SK-N-SH (cell line): ENCODE measurements at regions not wholly inside any gene's neighbourhood (a gene's known extent, or its start where the extent isn't known, plus 50 kb on each side); places are given as distances from the start of the nearest gene placed in this dataset.

Source experiments
- CTCF ChIA-PET: fragments of 300-600, 350-600 bp; formaldehyde crosslinking; extraction: SDS; loops from one replicate; lab custom pipeline; 2021; lab: Yijun Ruan, JAX
- POLR2A ChIA-PET: fragments of 350-600 bp; sonication (Branson Sonifier 250); formaldehyde crosslinking; extraction: SDS; loops from one replicate; lab custom pipeline; 2020; ENCODE audit warnings: antibody characterized with exemption, inconsistent platforms; lab: Yijun Ruan, JAX
- DNase-seq: peaks from one replicate; pipeline ENCODE4 v3.0.0; 2012
- H2AFZ ChIP-seq: fragments of 200-600 bp; sonication (generic); 2 replicates; pipeline ENCODE4 v1.8.1; 2016; ENCODE audit warnings: antibody characterized with exemption, mild to moderate bottlenecking, low read depth
- H3F3A ChIP-seq: fragments of 200-600 bp; sonication (generic); replicated peaks from 2 replicates; pipeline ENCODE3; 2016; ENCODE audit warnings: antibody characterized with exemption, mild to moderate bottlenecking; ENCODE audit not compliant: insufficient read depth
- H3K27ac ChIP-seq, 2 experiments: fragments of 200-500 bp in 1 of 2; fragments of 200-600 bp in 1 of 2; sonication (Bioruptor generic) in 1 of 2; sonication (generic), shearing (Covaris generic) in 1 of 2; 2 replicates each; pipeline versions ENCODE4 v1.5.1 to v1.6.1; 2014 to 2016; ENCODE audit warnings: low read depth in 2 of 2, inconsistent platforms in 1 of 2, low read length in 1 of 2, mild to moderate bottlenecking in 1 of 2, mixed read lengths in 1 of 2
- H3K27me3 ChIP-seq: fragments of 200-600 bp; sonication (generic), shearing (Covaris generic); 2 replicates; pipeline ENCODE4 v1.6.1; 2016; ENCODE audit warnings: mixed run types; ENCODE audit not compliant: insufficient read depth
- H3K36me3 ChIP-seq, 2 experiments: fragments of 200-500 bp in 1 of 2; fragments of 200-600 bp in 1 of 2; sonication (Bioruptor generic) in 1 of 2; sonication (generic) in 1 of 2; replicated peaks in 1 of 2; 2 replicates each; pipeline versions ENCODE3 to v1.5.1; 2014 to 2016; ENCODE audit warnings: low read length in 1 of 2, mild to moderate bottlenecking in 1 of 2; ENCODE audit not compliant: insufficient read depth in 2 of 2, control insufficient read depth in 1 of 2
- H3K4me1 ChIP-seq, 2 experiments: fragments of 200-500 bp in 1 of 2; fragments of 200-600 bp in 1 of 2; sonication (Bioruptor generic) in 1 of 2; sonication (generic), shearing (Covaris generic) in 1 of 2; 2 replicates each; pipeline versions ENCODE4 v1.5.1 to v1.6.1; 2014 to 2016; ENCODE audit warnings: low read depth in 1 of 2, low read length in 1 of 2, mixed run types in 1 of 2; ENCODE audit not compliant: insufficient read depth in 2 of 2, control insufficient read depth in 1 of 2
- H3K4me2 ChIP-seq: fragments of 200-600 bp; sonication (generic), shearing (Covaris generic); 2 replicates; pipeline ENCODE4 v1.6.1; 2017; ENCODE audit warnings: mixed run types
- H3K4me3 ChIP-seq, 2 experiments: fragments of 200-500 bp in 1 of 2; fragments of 200-600 bp in 1 of 2; sonication (Bioruptor generic) in 1 of 2; sonication (generic), shearing (Covaris generic) in 1 of 2; 2 replicates each; pipeline versions ENCODE4 v1.5.1 to v1.8.1; 2014 to 2016; ENCODE audit warnings: low read depth in 2 of 2, inconsistent platforms in 1 of 2, low read length in 1 of 2, mild to moderate bottlenecking in 1 of 2, mixed read lengths in 1 of 2, moderate library complexity in 1 of 2
- H3K79me2 ChIP-seq: fragments of 200-600 bp; sonication (generic); 2 replicates; pipeline ENCODE4 v1.8.1; 2017; ENCODE audit warnings: mild to moderate bottlenecking; ENCODE audit not compliant: insufficient read depth
- H3K9ac ChIP-seq: fragments of 200-600 bp; sonication (generic); 2 replicates; pipeline ENCODE4 v1.6.1; 2017; ENCODE audit warnings: mixed run types
- H3K9me2 ChIP-seq: fragments of 200-600 bp; sonication (generic); 2 replicates; pipeline ENCODE4 v1.6.1; 2017; ENCODE audit warnings: mixed run types
- H3K9me3 ChIP-seq: fragments of 200-600 bp; sonication (generic); 2 replicates; pipeline ENCODE4 v1.6.1; 2017; ENCODE audit warnings: mixed run types, mild to moderate bottlenecking, moderate library complexity
- H4K20me1 ChIP-seq: fragments of 200-600 bp; sonication (generic); 2 replicates; pipeline ENCODE4 v1.6.1; 2017; ENCODE audit warnings: mild to moderate bottlenecking, mixed run types; ENCODE audit not compliant: insufficient read depth
- CHD2 ChIP-seq: fragments of 150-350 bp; IDR thresholded peaks from 2 replicates; pipeline ENCODE4 v1.6.1; 2018; ENCODE audit warnings: low read length; ENCODE audit not compliant: partially characterized antibody
- CTCF ChIP-seq: fragments of 200-600 bp; sonication (generic); IDR thresholded peaks from 2 replicates; pipeline ENCODE4 v1.6.1; 2017; ENCODE audit warnings: antibody characterized with exemption, mild to moderate bottlenecking, moderate library complexity
- ELF1 ChIP-seq: IDR thresholded peaks from 2 replicates; pipeline ENCODE4 v1.4.0; 2012
- EZH2phosphoT487 ChIP-seq: fragments of 200-600 bp; sonication (generic); IDR thresholded peaks from 2 replicates; pipeline ENCODE4 v1.6.1; 2017; ENCODE audit warnings: low read depth, mixed run types, mild to moderate bottlenecking, antibody characterized with exemption, moderate library complexity, borderline replicate concordance
- FOXJ3 ChIP-seq: sonication (generic); formaldehyde crosslinking; IDR thresholded peaks from 2 replicates; pipeline ENCODE4 v1.5.1; 2020; ENCODE audit warnings: mild to moderate bottlenecking, missing genetic modification reagents
- IRF3 ChIP-seq: fragments of 150-350 bp; IDR thresholded peaks from 2 replicates; pipeline ENCODE4 v1.6.1; 2016; ENCODE audit warnings: mild to moderate bottlenecking, low read depth, low read length
- MXI1 ChIP-seq: IDR thresholded peaks from 2 replicates; pipeline ENCODE4 v1.6.1; 2012; ENCODE audit warnings: mild to moderate bottlenecking, low read depth, low read length, improper control_type of control experiment
- NRF1 ChIP-seq: IDR thresholded peaks from 2 replicates; pipeline ENCODE4 v1.6.1; 2012; ENCODE audit warnings: low read depth, mild to moderate bottlenecking, low read length
- POLR2AphosphoS5 ChIP-seq: IDR thresholded peaks from 2 replicates; pipeline ENCODE4 v1.6.1; 2012; ENCODE audit warnings: low read depth, low read length
- RAD21 ChIP-seq: IDR thresholded peaks from 2 replicates; pipeline ENCODE4 v1.6.1; 2012; ENCODE audit warnings: mild to moderate bottlenecking, low read length
- RCOR1 ChIP-seq: fragments of 150-350 bp; IDR thresholded peaks from 2 replicates; pipeline ENCODE4 v1.6.1; 2017; ENCODE audit warnings: antibody characterized with exemption, low read length
- REST ChIP-seq: IDR thresholded peaks from 2 replicates; pipeline ENCODE4 v1.6.1; 2012; ENCODE audit warnings: mild to moderate bottlenecking, low read depth, low read length, moderate library complexity
- SMC3 ChIP-seq: IDR thresholded peaks from 2 replicates; pipeline ENCODE4 v1.6.1; 2012; ENCODE audit warnings: low read depth, low read length, improper control_type of control experiment
- TAF1 ChIP-seq: IDR thresholded peaks from 2 replicates; pipeline ENCODE4 v1.6.1; 2012; ENCODE audit warnings: low read depth, mild to moderate bottlenecking, low read length, moderate library complexity, borderline replicate concordance
- TF ChIP-seq, protein P1 (sequence below): IDR thresholded peaks from 2 replicates; pipeline ENCODE4; 2012
- TF ChIP-seq, protein P2 (sequence below): IDR thresholded peaks from 2 replicates; pipeline ENCODE4 v1.4.0; 2012; ENCODE audit warnings: low read depth

GRCh38 chr13:64850017-64850416 is 2380.1 kb downstream of the PCDH9 start:
- Histone ChIP-seq H3K36me3 (no peaks in the 10 kb centered on the region), H3K9ac (no peak overlapping the region), H3F3A (no peaks in the 10 kb centered on the region), H3K4me2 (no peak overlapping the region), H3K4me1 (no peaks in the 10 kb centered on the region), H3K9me3 (no peaks in the 10 kb centered on the region), H3K79me2 (no peaks in the 10 kb centered on the region), H2AFZ (no peak overlapping the region), H3K4me3 (no peak overlapping the region), H4K20me1 (no peaks in the 10 kb centered on the region), H3K27me3 (no peaks in the 10 kb centered on the region), H3K9me2 (no peaks in the 10 kb centered on the region), H3K27ac (no peak overlapping the region)
- TF ChIP-seq ELF1 (no peak), RAD21 (no peak), NRF1 (no peak), POLR2AphosphoS5 (no peak), CHD2 (no peak), CTCF (no peak), RCOR1 (no peak), IRF3 (no peak)
- TF ChIP-seq, protein P1, sequence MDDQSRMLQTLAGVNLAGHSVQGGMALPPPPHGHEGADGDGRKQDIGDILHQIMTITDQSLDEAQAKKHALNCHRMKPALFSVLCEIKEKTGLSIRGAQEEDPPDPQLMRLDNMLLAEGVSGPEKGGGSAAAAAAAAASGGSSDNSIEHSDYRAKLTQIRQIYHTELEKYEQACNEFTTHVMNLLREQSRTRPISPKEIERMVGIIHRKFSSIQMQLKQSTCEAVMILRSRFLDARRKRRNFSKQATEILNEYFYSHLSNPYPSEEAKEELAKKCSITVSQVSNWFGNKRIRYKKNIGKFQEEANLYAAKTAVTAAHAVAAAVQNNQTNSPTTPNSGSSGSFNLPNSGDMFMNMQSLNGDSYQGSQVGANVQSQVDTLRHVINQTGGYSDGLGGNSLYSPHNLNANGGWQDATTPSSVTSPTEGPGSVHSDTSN = no peak
- TF ChIP-seq, protein P2, sequence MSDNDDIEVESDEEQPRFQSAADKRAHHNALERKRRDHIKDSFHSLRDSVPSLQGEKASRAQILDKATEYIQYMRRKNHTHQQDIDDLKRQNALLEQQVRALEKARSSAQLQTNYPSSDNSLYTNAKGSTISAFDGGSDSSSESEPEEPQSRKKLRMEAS = no peak
- DNase-seq = no peak
- CTCF ChIA-PET = no interaction called here
- POLR2A ChIA-PET = no interaction called here

DNA sequence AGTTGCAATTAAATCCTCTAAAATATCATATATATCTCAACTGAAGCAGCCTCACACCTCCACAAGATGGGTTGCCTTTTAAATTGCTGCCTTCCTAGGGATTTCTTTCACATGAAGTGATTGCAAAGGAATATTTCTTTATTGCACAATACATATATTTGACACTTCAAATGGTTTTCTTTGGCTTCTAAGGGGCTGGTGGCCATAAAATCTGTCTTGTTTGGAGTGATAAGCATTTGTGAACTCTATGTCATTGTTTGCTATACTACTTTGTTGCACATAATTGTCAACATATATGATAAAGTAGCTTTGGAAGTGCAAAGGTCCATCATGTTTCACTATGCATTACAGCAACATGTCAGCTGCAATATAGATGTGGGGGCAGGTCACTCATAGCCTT is 2380.9 kb downstream of the PCDH9 start:
- no peaks in the 10 kb centered on the region for H3K36me3 ChIP-seq
- H3K4me1 ChIP-seq = no peaks in the 10 kb centered on the region
- H3K27me3 ChIP-seq = no peaks in the 10 kb centered on the region
- H3K9me3 ChIP-seq = no peaks in the 10 kb centered on the region
- DNase-seq = no peak
- H3K9me2 ChIP-seq = no peaks in the 10 kb centered on the region
- H4K20me1 ChIP-seq = no peaks in the 10 kb centered on the region
- no peak overlapping the region for H3K9ac ChIP-seq
- TF ChIP-seq TAF1 (no peak), MXI1 (no peak), EZH2phosphoT487 (no peak), FOXJ3 (CRISPR knock-in tag) (no peak), CTCF (no peak), REST (no peak), SMC3 (no peak)
- no peak overlapping the region for H2AFZ ChIP-seq
- ChIA-PET POLR2A (no interaction called here), CTCF (no interaction called here)
- H3K4me2 ChIP-seq = no peak overlapping the region
- no peaks in the 10 kb centered on the region for H3K79me2 ChIP-seq
- H3K27ac ChIP-seq = no peak overlapping the region
- no peaks in the 10 kb centered on the region for H3F3A ChIP-seq
- no peak overlapping the region for H3K4me3 ChIP-seq
